ENCODE measurements at regions not wholly inside any gene's neighbourhood (a gene's known extent, or its start where the extent isn't known, plus 50 kb on each side); places are given as distances from the start of the nearest gene placed in this dataset.

DNA sequence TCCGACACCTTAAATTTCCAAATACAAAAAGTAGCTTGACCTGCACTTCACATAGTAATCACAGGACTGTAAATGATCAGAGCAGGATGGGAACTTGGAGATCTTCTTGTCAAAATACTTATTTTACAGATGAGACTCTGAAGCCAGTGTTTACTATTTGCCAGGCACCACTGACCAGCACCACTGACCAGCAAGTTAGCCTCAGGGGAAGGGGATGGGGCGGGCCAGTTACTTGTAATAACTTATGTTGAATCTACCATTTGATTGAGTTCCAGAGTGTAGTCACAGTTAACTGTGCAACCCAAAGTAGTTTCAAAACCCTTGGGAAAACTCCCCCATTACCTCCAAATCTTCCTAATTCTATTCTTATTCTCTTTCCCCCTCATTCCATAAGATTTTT, 278.4 kb downstream of the PCNX1 start:
- TF ChIP-seq, protein P1, sequence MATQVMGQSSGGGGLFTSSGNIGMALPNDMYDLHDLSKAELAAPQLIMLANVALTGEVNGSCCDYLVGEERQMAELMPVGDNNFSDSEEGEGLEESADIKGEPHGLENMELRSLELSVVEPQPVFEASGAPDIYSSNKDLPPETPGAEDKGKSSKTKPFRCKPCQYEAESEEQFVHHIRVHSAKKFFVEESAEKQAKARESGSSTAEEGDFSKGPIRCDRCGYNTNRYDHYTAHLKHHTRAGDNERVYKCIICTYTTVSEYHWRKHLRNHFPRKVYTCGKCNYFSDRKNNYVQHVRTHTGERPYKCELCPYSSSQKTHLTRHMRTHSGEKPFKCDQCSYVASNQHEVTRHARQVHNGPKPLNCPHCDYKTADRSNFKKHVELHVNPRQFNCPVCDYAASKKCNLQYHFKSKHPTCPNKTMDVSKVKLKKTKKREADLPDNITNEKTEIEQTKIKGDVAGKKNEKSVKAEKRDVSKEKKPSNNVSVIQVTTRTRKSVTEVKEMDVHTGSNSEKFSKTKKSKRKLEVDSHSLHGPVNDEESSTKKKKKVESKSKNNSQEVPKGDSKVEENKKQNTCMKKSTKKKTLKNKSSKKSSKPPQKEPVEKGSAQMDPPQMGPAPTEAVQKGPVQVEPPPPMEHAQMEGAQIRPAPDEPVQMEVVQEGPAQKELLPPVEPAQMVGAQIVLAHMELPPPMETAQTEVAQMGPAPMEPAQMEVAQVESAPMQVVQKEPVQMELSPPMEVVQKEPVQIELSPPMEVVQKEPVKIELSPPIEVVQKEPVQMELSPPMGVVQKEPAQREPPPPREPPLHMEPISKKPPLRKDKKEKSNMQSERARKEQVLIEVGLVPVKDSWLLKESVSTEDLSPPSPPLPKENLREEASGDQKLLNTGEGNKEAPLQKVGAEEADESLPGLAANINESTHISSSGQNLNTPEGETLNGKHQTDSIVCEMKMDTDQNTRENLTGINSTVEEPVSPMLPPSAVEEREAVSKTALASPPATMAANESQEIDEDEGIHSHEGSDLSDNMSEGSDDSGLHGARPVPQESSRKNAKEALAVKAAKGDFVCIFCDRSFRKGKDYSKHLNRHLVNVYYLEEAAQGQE (IDR thresholded peaks at IDR 0.05; ENCODE audit: insufficient read depth in 1 of 2, low read depth in 2 of 2, low read length in 2 of 2), result no peak
- TF ChIP-seq POLR2AphosphoS5 (IDR thresholded peaks at IDR 0.05; ENCODE audit: low read depth, low read length) (no peak), SIN3A (IDR thresholded peaks at IDR 0.05; ENCODE audit: borderline replicate concordance, insufficient read depth, low read length) (no peak), FOXP2 (optimal IDR thresholded peaks at IDR 0.05; ENCODE audit: borderline replicate concordance, extremely low read depth, extremely low read length, insufficient read depth) (no peak), TAF1 (IDR thresholded peaks at IDR 0.05; ENCODE audit: borderline replicate concordance, insufficient read depth, low read length) (no peak)

- TF ChIP-seq, protein P1 (IDR thresholded peaks at IDR 0.05; ENCODE audit: insufficient read depth in 1 of 2, low read depth in 2 of 2, low read length in 2 of 2), result no peak
- no peak for TF ChIP-seq TAF1 (IDR thresholded peaks at IDR 0.05; ENCODE audit: borderline replicate concordance, insufficient read depth, low read length)
- TF ChIP-seq FOXP2 (optimal IDR thresholded peaks at IDR 0.05; ENCODE audit: borderline replicate concordance, extremely low read depth, extremely low read length, insufficient read depth), result no peak
- no peak for TF ChIP-seq POLR2AphosphoS5 (IDR thresholded peaks at IDR 0.05; ENCODE audit: low read depth, low read length)
- TF ChIP-seq SIN3A (IDR thresholded peaks at IDR 0.05; ENCODE audit: borderline replicate concordance, insufficient read depth, low read length), result no peak
Observed at GRCh38 chr14:71187633-71188356, 280.5 kb downstream of the PCNX1 start.

DNA sequence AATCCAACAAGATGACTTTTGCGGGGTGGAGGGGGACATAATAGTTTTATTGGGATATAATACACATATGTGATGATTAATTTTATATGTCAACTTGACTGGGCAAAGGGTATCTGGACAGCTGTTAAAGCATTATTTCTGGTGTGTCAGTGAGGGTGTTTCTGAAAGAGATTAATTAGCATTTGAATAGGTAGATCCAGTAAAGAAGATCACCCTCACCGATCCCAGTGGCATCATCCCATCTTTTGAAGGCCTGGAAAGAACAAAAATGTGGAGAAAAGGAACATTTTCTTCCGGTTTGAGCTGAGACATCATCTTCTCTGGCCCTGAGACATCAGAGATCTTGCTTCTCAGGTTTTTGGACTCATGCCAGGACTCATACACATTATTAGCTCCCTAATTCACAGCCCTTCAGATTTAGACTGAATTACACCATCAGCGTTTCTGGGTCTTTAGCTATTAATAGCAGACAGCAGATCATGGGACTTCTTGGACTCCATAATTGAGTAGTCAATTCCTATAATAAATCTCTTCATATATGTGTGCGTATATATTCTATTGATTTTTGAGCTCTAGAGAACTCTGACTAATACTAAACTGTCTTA, 283.6 kb downstream of the PCNX1 start:
- TF ChIP-seq POLR2AphosphoS5 (IDR thresholded peaks at IDR 0.05; ENCODE audit: low read depth, low read length), result no peak
- TF ChIP-seq TAF1 (IDR thresholded peaks at IDR 0.05; ENCODE audit: borderline replicate concordance, insufficient read depth, low read length), result no peak
- TF ChIP-seq SIN3A (IDR thresholded peaks at IDR 0.05; ENCODE audit: borderline replicate concordance, insufficient read depth, low read length), result no peak
- TF ChIP-seq, protein P1 (IDR thresholded peaks at IDR 0.05; ENCODE audit: insufficient read depth in 1 of 2, low read depth in 2 of 2, low read length in 2 of 2), result no peak
- TF ChIP-seq FOXP2 (optimal IDR thresholded peaks at IDR 0.05; ENCODE audit: borderline replicate concordance, extremely low read depth, extremely low read length, insufficient read depth), result no peak

DNA sequence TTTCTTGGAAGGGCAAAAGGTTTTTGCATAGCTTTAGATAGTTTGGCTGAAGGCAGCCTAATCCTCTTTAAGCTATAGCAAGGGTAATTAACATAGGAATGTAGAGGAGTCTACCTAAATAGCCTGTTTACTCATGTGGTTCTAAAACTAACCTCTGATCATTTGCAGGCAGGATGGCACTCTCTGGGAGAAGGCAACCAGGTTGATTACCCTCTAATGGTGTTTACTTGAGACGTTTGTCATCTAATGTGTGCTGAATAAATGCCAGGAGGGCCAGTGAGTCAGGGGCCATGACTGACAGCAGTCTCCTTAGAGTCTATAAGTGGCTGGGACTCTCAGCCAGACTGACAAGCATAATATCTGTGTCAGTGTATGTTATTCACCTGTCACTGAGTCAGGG, 286.4 kb downstream of the PCNX1 start:
- TF ChIP-seq, protein P1 (IDR thresholded peaks at IDR 0.05; ENCODE audit: insufficient read depth in 1 of 2, low read depth in 2 of 2, low read length in 2 of 2), result no peak
- TF ChIP-seq FOXP2 (optimal IDR thresholded peaks at IDR 0.05; ENCODE audit: borderline replicate concordance, extremely low read depth, extremely low read length, insufficient read depth) (no peak), TAF1 (IDR thresholded peaks at IDR 0.05; ENCODE audit: borderline replicate concordance, insufficient read depth, low read length) (no peak), SIN3A (IDR thresholded peaks at IDR 0.05; ENCODE audit: borderline replicate concordance, insufficient read depth, low read length) (no peak), POLR2AphosphoS5 (IDR thresholded peaks at IDR 0.05; ENCODE audit: low read depth, low read length) (no peak)
